Nephron (organoid): ENCODE measurements at regions not wholly inside any gene's neighbourhood (a gene's known extent, or its start where the extent isn't known, plus 50 kb on each side); places are given as distances from the start of the nearest gene placed in this dataset.

ENCODE experiments used
- H3K27ac Mint-ChIP-seq, 3 experiments: 2 replicates each; pipeline ENCODE4 v1.8.0; 2020; ENCODE audit warnings: mixed read lengths in 3 of 3, mild to moderate bottlenecking in 2 of 3, moderate library complexity in 1 of 3
- H3K27me3 Mint-ChIP-seq: 2 replicates; pipeline ENCODE4 v1.8.0; 2021; ENCODE audit warnings: low read depth, mild to moderate bottlenecking, moderate library complexity, mixed read lengths
- H3K36me3 Mint-ChIP-seq: 2 replicates; pipeline ENCODE4 v1.8.0; 2020; ENCODE audit warnings: low read depth, mixed read lengths
- H3K4me1 Mint-ChIP-seq: 2 replicates; pipeline ENCODE4 v1.8.0; 2020; ENCODE audit warnings: mixed read lengths
- H3K4me3 Mint-ChIP-seq, 3 experiments: 2 replicates each; pipeline ENCODE4 v1.8.0; 2020; ENCODE audit warnings: mild to moderate bottlenecking in 3 of 3, mixed read lengths in 3 of 3, moderate library complexity in 2 of 3
- H3K9me3 Mint-ChIP-seq: 2 replicates; pipeline ENCODE4 v1.8.0; 2020; ENCODE audit warnings: mixed read lengths
- TF ChIP-seq, protein P1 (sequence below), 3 experiments: fragments of 200-600 bp; sonication (generic); IDR thresholded peaks; one replicate each; pipeline ENCODE4 v1.5.0; 2021; ENCODE audit warnings: antibody characterized with exemption in 3 of 3; ENCODE audit not compliant: unreplicated experiment in 3 of 3

DNA sequence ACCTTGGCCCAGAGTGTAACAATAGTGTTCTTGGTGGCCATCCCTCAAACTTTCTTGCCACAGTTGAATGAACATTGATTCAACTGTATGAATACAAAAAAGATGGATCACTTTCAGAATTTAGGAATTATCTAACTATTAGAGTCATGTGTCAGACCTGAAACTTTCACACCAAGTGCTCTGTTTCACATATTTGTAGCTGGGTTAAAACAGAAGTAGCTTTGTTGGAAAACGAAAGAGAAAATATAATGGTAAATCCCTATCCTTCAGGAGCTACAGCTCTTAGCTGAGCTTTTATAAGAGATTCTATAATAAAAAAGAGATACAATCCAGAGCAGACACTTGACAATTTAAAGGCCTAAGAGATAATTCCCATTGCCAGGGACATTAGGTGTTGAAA is 719.3 kb downstream of the JRKL start:
- no peaks in the 10 kb centered on the region for H3K36me3 Mint-ChIP-seq
- H3K4me1 Mint-ChIP-seq = peaks cover 7% of the 10 kb centered on the region
- H3K9me3 Mint-ChIP-seq = no peaks in the 10 kb centered on the region

DNA sequence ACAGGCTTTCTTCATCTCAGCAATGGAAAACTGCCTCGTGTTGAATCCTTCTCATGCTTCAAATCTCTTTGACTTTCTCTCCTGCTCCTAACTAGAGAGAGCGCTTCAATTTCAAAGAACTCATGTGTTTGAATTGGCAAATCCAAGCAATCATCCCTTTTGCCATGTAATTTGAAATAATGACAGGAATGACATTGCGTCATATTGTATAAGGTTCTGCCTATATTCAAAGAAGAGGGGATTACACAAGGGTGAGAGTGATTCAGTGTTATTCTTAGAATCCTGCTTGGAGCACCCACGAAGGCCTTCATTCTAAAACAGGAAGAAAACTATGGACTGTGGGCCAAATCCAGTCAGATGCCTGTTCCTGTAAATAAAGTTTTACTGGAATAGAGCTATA is 720.6 kb downstream of the JRKL start:
- TF ChIP-seq, protein P1, sequence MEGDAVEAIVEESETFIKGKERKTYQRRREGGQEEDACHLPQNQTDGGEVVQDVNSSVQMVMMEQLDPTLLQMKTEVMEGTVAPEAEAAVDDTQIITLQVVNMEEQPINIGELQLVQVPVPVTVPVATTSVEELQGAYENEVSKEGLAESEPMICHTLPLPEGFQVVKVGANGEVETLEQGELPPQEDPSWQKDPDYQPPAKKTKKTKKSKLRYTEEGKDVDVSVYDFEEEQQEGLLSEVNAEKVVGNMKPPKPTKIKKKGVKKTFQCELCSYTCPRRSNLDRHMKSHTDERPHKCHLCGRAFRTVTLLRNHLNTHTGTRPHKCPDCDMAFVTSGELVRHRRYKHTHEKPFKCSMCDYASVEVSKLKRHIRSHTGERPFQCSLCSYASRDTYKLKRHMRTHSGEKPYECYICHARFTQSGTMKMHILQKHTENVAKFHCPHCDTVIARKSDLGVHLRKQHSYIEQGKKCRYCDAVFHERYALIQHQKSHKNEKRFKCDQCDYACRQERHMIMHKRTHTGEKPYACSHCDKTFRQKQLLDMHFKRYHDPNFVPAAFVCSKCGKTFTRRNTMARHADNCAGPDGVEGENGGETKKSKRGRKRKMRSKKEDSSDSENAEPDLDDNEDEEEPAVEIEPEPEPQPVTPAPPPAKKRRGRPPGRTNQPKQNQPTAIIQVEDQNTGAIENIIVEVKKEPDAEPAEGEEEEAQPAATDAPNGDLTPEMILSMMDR (IDR thresholded peaks at IDR 0.05; ENCODE audit: unreplicated experiment in 3 of 3) = no peak
- H3K36me3 Mint-ChIP-seq = no peaks in the 10 kb centered on the region
- H3K4me1 Mint-ChIP-seq = peaks cover 7% of the 10 kb centered on the region
- H3K9me3 Mint-ChIP-seq = no peaks in the 10 kb centered on the region
- H3K27ac Mint-ChIP-seq = no peak overlapping the region
- no peaks in the 10 kb centered on the region for H3K27me3 Mint-ChIP-seq
- no peak overlapping the region for H3K4me3 Mint-ChIP-seq

More for the DNA sequence above, 719.3 kb downstream of the JRKL start:
- no peak overlapping the region for H3K4me3 Mint-ChIP-seq
- TF ChIP-seq, protein P1 (IDR thresholded peaks at IDR 0.05; ENCODE audit: unreplicated experiment in 3 of 3) = no peak
- no peaks in the 10 kb centered on the region for H3K27me3 Mint-ChIP-seq
- H3K27ac Mint-ChIP-seq = no peak overlapping the region

- Mint-ChIP-seq H3K27ac (no peak overlapping the region), H3K36me3 (no peaks in the 10 kb centered on the region), H3K4me3 (no peak overlapping the region), H3K4me1 (peaks cover 7% of the 10 kb centered on the region), H3K27me3 (no peaks in the 10 kb centered on the region), H3K9me3 (no peaks in the 10 kb centered on the region)
- TF ChIP-seq, protein P1 (IDR thresholded peaks at IDR 0.05; ENCODE audit: unreplicated experiment in 3 of 3) = no peak
Measured at GRCh38 chr11:97111559-97111958, 721.7 kb downstream of the JRKL start.

DNA sequence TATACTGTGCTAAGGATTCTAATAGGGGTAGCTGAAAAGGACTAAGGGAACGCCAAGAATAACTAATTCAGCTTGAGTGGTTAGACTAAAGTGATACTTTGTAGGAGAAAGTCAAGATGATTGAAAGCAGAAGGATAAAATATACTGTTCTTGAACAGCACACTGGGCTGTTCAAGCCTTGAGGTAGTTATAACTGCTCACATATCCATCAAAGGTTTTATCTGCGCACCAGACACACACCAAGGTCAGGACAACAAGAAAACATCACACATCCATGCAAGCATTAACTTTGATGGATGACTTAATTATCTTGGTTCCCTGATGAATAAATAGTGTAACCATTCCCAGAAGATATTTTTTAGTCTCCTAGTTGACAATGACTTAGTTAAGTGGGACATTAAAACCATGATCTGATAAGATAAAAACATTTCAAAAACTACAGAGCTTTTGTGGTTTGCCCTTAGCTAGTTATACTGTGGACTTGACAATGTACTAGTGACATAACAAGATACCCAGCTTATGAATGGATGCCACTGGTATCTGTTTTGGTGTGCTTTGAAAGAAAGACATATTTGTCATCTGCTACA is 728.9 kb downstream of the JRKL start:
- Mint-ChIP-seq H3K27me3 (no peaks in the 10 kb centered on the region), H3K4me3 (no peak overlapping the region), H3K4me1 (no peaks in the 10 kb centered on the region), H3K36me3 (no peaks in the 10 kb centered on the region), H3K9me3 (no peaks in the 10 kb centered on the region), H3K27ac (no peak overlapping the region)
- TF ChIP-seq, protein P1 (IDR thresholded peaks at IDR 0.05; ENCODE audit: unreplicated experiment in 3 of 3) = no peak

DNA sequence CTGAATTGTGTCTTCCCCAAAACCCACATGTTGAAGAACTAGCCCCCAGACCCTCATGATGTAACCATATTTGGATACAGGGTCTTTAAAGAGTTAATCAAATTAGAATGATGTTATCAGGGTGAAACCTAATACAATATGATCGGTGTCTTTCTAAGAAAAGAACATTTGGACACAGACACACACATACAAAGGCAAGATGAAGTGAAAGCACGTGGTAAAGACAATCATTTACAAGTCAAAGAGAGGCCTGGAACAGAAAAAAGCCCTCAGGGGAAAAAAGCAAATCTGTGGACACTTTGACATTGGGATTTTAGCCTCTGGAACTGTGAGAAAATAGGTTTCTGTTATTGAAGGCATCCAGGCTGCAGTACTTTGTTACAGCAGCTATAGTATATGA is 733.4 kb downstream of the JRKL start:
- Mint-ChIP-seq H3K36me3 (no peaks in the 10 kb centered on the region), H3K27me3 (no peaks in the 10 kb centered on the region), H3K4me3 (no peak overlapping the region), H3K27ac (no peak overlapping the region), H3K9me3 (peaks cover 5% of the 10 kb centered on the region), H3K4me1 (no peaks in the 10 kb centered on the region)
- TF ChIP-seq, protein P1 (IDR thresholded peaks at IDR 0.05; ENCODE audit: unreplicated experiment in 3 of 3) = no peak

GRCh38 chr11:97136067-97136466 is 746.3 kb downstream of the JRKL start:
- Mint-ChIP-seq H3K4me3 (no peak overlapping the region), H3K27me3 (no peaks in the 10 kb centered on the region), H3K27ac (no peak overlapping the region), H3K9me3 (peaks cover 28% of the 10 kb centered on the region), H3K36me3 (peaks cover 8% of the 10 kb centered on the region), H3K4me1 (no peaks in the 10 kb centered on the region)
- TF ChIP-seq, protein P1 (IDR thresholded peaks at IDR 0.05; ENCODE audit: unreplicated experiment in 3 of 3) = no peak
